Activated CD8-positive, alpha-beta T cell treated with anti-CD3 and anti-CD28 coated beads for 36 hours (primary cell): ENCODE measurements at regions not wholly inside any gene's neighbourhood (a gene's known extent, or its start where the extent isn't known, plus 50 kb on each side); places are given as distances from the start of the nearest gene placed in this dataset.

Experiments used
- ATAC-seq: fragments of 200-7000 bp; cut with Tn5 transposase; one replicate; pipeline ENCODE4 v1.10.0; 2021; ENCODE audit warnings: mild to moderate bottlenecking, moderate library complexity
- CTCF ChIA-PET: fragments of 350-600 bp; sonication (Branson Sonifier 250); formaldehyde crosslinking; loops from one replicate; lab custom pipeline; 2021; ENCODE audit warnings: antibody characterized with exemption; lab: Charles Lee
- POLR2A ChIA-PET: fragments of 350-600 bp; sonication (Branson Sonifier 250); formaldehyde crosslinking; loops from one replicate; lab custom pipeline; 2021; ENCODE audit warnings: antibody characterized with exemption; lab: Charles Lee
- DNase-seq: peaks from one replicate; pipeline ENCODE4 v3.0.0-alpha.2; 2020
- H3K27ac Mint-ChIP-seq: one replicate; pipeline ENCODE4 v1.8.0; 2021; ENCODE audit warnings: mild to moderate bottlenecking, mixed read lengths
- H3K27me3 Mint-ChIP-seq: one replicate; pipeline ENCODE4 v1.8.0; 2021; ENCODE audit warnings: mixed read lengths
- H3K36me3 Mint-ChIP-seq: one replicate; pipeline ENCODE4 v1.8.0; 2021; ENCODE audit warnings: low read depth, mixed read lengths
- H3K4me1 Mint-ChIP-seq: one replicate; pipeline ENCODE4 v1.8.0; 2021; ENCODE audit warnings: low read depth, mixed read lengths
- H3K4me3 Mint-ChIP-seq: one replicate; pipeline ENCODE4 v1.8.0; 2021; ENCODE audit warnings: mild to moderate bottlenecking, moderate library complexity, mixed read lengths
- H3K9me3 Mint-ChIP-seq: one replicate; pipeline ENCODE4 v1.8.0; 2021; ENCODE audit warnings: mixed read lengths
- CTCF ChIP-seq: fragments of 200-600 bp; IDR thresholded peaks from one replicate; pipeline ENCODE4 v1.8.0; 2022; ENCODE audit warnings: antibody characterized with exemption, mild to moderate bottlenecking
- intact Hi-C: fragments of 100-400 bp; cut with micrococcal nuclease; formaldehyde crosslinking; loops from one replicate; pipeline ENCODE4 v1.10.0; 2022

GRCh38 chr21:39084979-39085729 is 98.1 kb downstream of the PSMG1 start:
- Mint-ChIP-seq H3K9me3 (no peaks in the 10 kb centered on the region), H3K27ac (no peak overlapping the region), H3K27me3 (no peaks in the 10 kb centered on the region), H3K4me1 (no peaks in the 10 kb centered on the region), H3K4me3 (no peak overlapping the region), H3K36me3 (no peaks in the 10 kb centered on the region)
- intact Hi-C loops = no loop called here
- ATAC-seq (no peak), DNase-seq (no peak)
- CTCF ChIA-PET = interaction anchor here (0.9 kb wide), 1 partner anchor 56 kb away, joined by 3 read pairs; no protein-coding TSS in a partner anchor
- POLR2A ChIA-PET = interaction anchor here (1.5 kb wide), 1 partner anchor 11 kb away, joined by 3 read pairs; no protein-coding TSS in a partner anchor
- TF ChIP-seq CTCF = no peak

- Mint-ChIP-seq H3K27ac (no peak overlapping the region), H3K36me3 (no peaks in the 10 kb centered on the region), H3K4me3 (no peak overlapping the region), H3K27me3 (no peaks in the 10 kb centered on the region), H3K4me1 (no peaks in the 10 kb centered on the region), H3K9me3 (no peaks in the 10 kb centered on the region)
- DNase-seq = no peak
- POLR2A ChIA-PET = no interaction called here
- intact Hi-C loops = no loop called here
- no peak for TF ChIP-seq CTCF
- no peak for ATAC-seq
- CTCF ChIA-PET = interaction anchor here (0.9 kb wide), 1 partner anchor 57 kb away, joined by 3 read pairs; no protein-coding TSS in a partner anchor
Observed at GRCh38 chr21:39084073-39084472, 99.2 kb downstream of the PSMG1 start.

- H3K36me3 Mint-ChIP-seq = no peaks in the 10 kb centered on the region
- POLR2A ChIA-PET = no interaction called here
Observed at GRCh38 chr21:39083377-39084008, 99.8 kb downstream of the PSMG1 start.

GRCh38 chr21:39082656-39083376 is 100.4 kb downstream of the PSMG1 start:
- TF ChIP-seq CTCF = no peak
- H3K27ac Mint-ChIP-seq = no peak overlapping the region
- H3K4me3 Mint-ChIP-seq = no peak overlapping the region
- H3K4me1 Mint-ChIP-seq = no peaks in the 10 kb centered on the region
- no peaks in the 10 kb centered on the region for H3K9me3 Mint-ChIP-seq
- ATAC-seq (no peak), DNase-seq (no peak)
- POLR2A ChIA-PET = no interaction called here
- H3K27me3 Mint-ChIP-seq = no peaks in the 10 kb centered on the region
- H3K36me3 Mint-ChIP-seq = no peaks in the 10 kb centered on the region
- intact Hi-C loops = no loop called here
- CTCF ChIA-PET = no interaction called here

More at GRCh38 chr21:39083377-39084008, 99.8 kb downstream of the PSMG1 start:
- H3K27me3 Mint-ChIP-seq = no peaks in the 10 kb centered on the region
- TF ChIP-seq CTCF = no peak
- ATAC-seq (no peak), DNase-seq (no peak)
- no peaks in the 10 kb centered on the region for H3K4me1 Mint-ChIP-seq
- intact Hi-C loops = no loop called here
- no peaks in the 10 kb centered on the region for H3K9me3 Mint-ChIP-seq
- no peak overlapping the region for H3K27ac Mint-ChIP-seq
- CTCF ChIA-PET = no interaction called here
- no peak overlapping the region for H3K4me3 Mint-ChIP-seq

- peaks cover 2% of the 10 kb centered on the region for H3K9me3 Mint-ChIP-seq
- no peak for ATAC-seq
- CTCF ChIA-PET = no interaction called here
Observed at GRCh38 chr21:39080366-39080765, 102.9 kb downstream of the PSMG1 start.

More at GRCh38 chr21:39080366-39080765, 102.9 kb downstream of the PSMG1 start:
- no peak for DNase-seq
- H3K27me3 Mint-ChIP-seq = no peaks in the 10 kb centered on the region
- no peak overlapping the region for H3K4me3 Mint-ChIP-seq
- H3K4me1 Mint-ChIP-seq = no peaks in the 10 kb centered on the region
- H3K36me3 Mint-ChIP-seq = no peaks in the 10 kb centered on the region
- POLR2A ChIA-PET = no interaction called here
- TF ChIP-seq CTCF = no peak
- intact Hi-C loops = no loop called here
- no peak overlapping the region for H3K27ac Mint-ChIP-seq
